Smooth muscle cell (in vitro differentiated cells): ENCODE measurements at regions not wholly inside any gene's neighbourhood (a gene's known extent, or its start where the extent isn't known, plus 50 kb on each side); places are given as distances from the start of the nearest gene placed in this dataset.

Experiments used
- DNase-seq: peaks from one replicate; lab custom pipeline; 2025; ENCODE audit not compliant: unreplicated experiment; lab: John Stamatoyannopoulos, UW
- H2AFZ ChIP-seq: fragments of 200-600 bp; sonication (generic); 2 replicates; pipeline ENCODE4 v1.6.0; 2016; ENCODE audit warnings: antibody characterized with exemption, low read depth, mild to moderate bottlenecking
- H3F3A ChIP-seq: fragments of 200-600 bp; sonication (generic); 2 replicates; pipeline ENCODE4 v1.6.0; 2017; ENCODE audit warnings: antibody characterized with exemption, low read depth
- H3K27ac ChIP-seq: fragments of 200-600 bp; sonication (generic); 2 replicates; pipeline ENCODE4 v1.5.1; 2016; ENCODE audit warnings: low read depth, mild to moderate bottlenecking
- H3K27me3 ChIP-seq: fragments of 200-600 bp; sonication (generic); 2 replicates; pipeline ENCODE4 v1.6.1; 2016; ENCODE audit warnings: low read depth, mild to moderate bottlenecking
- H3K36me3 ChIP-seq: fragments of 200-600 bp; sonication (generic); 2 replicates; pipeline ENCODE4 v1.5.1; 2016; ENCODE audit warnings: low read depth
- H3K4me1 ChIP-seq: fragments of 200-600 bp; sonication (generic); 2 replicates; pipeline ENCODE4 v1.5.1; 2016; ENCODE audit warnings: low read depth
- H3K4me2 ChIP-seq: fragments of 200-600 bp; sonication (generic); 2 replicates; pipeline ENCODE4 v1.6.0; 2016; ENCODE audit warnings: mild to moderate bottlenecking
- H3K4me3 ChIP-seq: fragments of 200-600 bp; sonication (generic); 2 replicates; pipeline ENCODE4 v1.5.1; 2016; ENCODE audit warnings: mild to moderate bottlenecking
- H3K79me2 ChIP-seq: fragments of 200-600 bp; sonication (generic); 2 replicates; pipeline ENCODE4 v1.6.0; 2016; ENCODE audit warnings: low read depth, mild to moderate bottlenecking
- H3K9ac ChIP-seq: fragments of 200-600 bp; sonication (generic); 2 replicates; pipeline ENCODE4 v1.6.0; 2016; ENCODE audit warnings: low read depth
- H3K9me3 ChIP-seq: fragments of 200-600 bp; sonication (generic); replicated peaks from 2 replicates; pipeline ENCODE4 v1.5.1; 2016; ENCODE audit warnings: low read depth
- H4K20me1 ChIP-seq: fragments of 200-600 bp; sonication (generic); 2 replicates; pipeline ENCODE4 v1.6.0; 2016; ENCODE audit warnings: low read depth
- WGBS: methylation state at CpG from one replicate; pipeline ENCODE4 v1.1.7; 2016; ENCODE audit warnings: low lambda C conversion rate; 5-methylcytosine and 5-hydroxymethylcytosine counted together
- TF ChIP-seq, protein P1 (sequence below): fragments of 200-600 bp; sonication (generic); IDR thresholded peaks from 2 replicates; pipeline ENCODE4 v1.5.1; 2017; ENCODE audit warnings: borderline replicate concordance, mild to moderate bottlenecking, antibody characterized with exemption; ENCODE audit not compliant: insufficient read depth, poor library complexity, severe bottlenecking

DNA sequence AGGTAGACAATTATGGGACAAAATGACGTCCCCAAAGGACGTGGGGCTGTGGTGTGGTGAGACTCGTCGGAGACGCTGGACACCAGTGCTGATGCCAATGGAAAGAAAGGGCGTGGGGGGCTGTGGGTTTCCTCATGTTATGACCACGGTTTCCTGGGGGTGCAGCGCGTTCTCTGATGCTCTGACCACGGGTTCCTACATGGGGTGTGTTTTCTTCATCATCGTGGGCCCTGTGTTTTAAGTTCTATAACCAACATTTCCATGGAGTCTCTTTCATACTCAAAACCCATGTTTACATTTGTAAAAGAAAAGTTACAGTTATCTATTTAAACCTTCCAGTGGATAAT is 141.6 kb downstream of the RTP5 start:
- no peak overlapping the region for H3K27ac ChIP-seq
- no peaks in the 10 kb centered on the region for H4K20me1 ChIP-seq
- TF ChIP-seq, protein P1, sequence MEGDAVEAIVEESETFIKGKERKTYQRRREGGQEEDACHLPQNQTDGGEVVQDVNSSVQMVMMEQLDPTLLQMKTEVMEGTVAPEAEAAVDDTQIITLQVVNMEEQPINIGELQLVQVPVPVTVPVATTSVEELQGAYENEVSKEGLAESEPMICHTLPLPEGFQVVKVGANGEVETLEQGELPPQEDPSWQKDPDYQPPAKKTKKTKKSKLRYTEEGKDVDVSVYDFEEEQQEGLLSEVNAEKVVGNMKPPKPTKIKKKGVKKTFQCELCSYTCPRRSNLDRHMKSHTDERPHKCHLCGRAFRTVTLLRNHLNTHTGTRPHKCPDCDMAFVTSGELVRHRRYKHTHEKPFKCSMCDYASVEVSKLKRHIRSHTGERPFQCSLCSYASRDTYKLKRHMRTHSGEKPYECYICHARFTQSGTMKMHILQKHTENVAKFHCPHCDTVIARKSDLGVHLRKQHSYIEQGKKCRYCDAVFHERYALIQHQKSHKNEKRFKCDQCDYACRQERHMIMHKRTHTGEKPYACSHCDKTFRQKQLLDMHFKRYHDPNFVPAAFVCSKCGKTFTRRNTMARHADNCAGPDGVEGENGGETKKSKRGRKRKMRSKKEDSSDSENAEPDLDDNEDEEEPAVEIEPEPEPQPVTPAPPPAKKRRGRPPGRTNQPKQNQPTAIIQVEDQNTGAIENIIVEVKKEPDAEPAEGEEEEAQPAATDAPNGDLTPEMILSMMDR, result no peak
- H3K9ac ChIP-seq, result no peak overlapping the region
- no peaks in the 10 kb centered on the region for H3K4me1 ChIP-seq
- H2AFZ ChIP-seq, result no peak overlapping the region
- H3K4me3 ChIP-seq, result no peak overlapping the region
- H3K27me3 ChIP-seq, result no peaks in the 10 kb centered on the region
- no peak for DNase-seq
- H3K79me2 ChIP-seq, result no peaks in the 10 kb centered on the region
- H3K9me3 ChIP-seq, result no peaks in the 10 kb centered on the region
- H3F3A ChIP-seq, result no peaks in the 10 kb centered on the region
- no peak overlapping the region for H3K4me2 ChIP-seq
- no peaks in the 10 kb centered on the region for H3K36me3 ChIP-seq
- WGBS, result 90% methylated on average over 11 of the region's 11 CpGs

DNA sequence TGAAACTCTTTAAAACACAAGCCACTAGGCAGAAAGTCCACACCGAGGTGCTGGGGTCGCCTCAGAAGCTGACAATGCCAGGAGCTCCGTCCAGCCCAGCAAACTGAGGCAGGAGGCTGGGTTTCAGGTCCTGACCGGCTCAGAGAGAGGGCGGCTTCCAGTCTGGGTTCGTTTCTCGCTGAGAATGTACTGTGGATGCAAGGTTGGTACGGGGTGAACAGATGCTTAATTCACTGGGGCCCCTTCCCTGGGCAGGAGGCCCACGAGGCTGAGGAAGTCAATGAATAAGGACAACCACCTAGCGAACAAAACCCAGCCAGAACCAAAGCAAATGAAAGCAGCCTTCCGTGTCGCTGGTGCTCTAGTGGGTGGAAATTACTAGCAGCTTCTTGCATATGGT is 142.0 kb downstream of the RTP5 start:
- H3K4me1 ChIP-seq, result no peaks in the 10 kb centered on the region
- H3K36me3 ChIP-seq, result no peaks in the 10 kb centered on the region
- no peak for DNase-seq
- H3K27me3 ChIP-seq, result no peaks in the 10 kb centered on the region
- H3K9me3 ChIP-seq, result no peaks in the 10 kb centered on the region
- 89% methylated on average over 12 of the region's 12 CpGs for WGBS
- H3K27ac ChIP-seq, result no peak overlapping the region
- H4K20me1 ChIP-seq, result no peaks in the 10 kb centered on the region
- TF ChIP-seq, protein P1, result no peak
- H3K4me3 ChIP-seq, result no peak overlapping the region
- H2AFZ ChIP-seq, result no peak overlapping the region
- H3K79me2 ChIP-seq, result no peaks in the 10 kb centered on the region
- H3K9ac ChIP-seq, result no peak overlapping the region
- H3F3A ChIP-seq, result no peaks in the 10 kb centered on the region
- H3K4me2 ChIP-seq, result no peak overlapping the region

DNA sequence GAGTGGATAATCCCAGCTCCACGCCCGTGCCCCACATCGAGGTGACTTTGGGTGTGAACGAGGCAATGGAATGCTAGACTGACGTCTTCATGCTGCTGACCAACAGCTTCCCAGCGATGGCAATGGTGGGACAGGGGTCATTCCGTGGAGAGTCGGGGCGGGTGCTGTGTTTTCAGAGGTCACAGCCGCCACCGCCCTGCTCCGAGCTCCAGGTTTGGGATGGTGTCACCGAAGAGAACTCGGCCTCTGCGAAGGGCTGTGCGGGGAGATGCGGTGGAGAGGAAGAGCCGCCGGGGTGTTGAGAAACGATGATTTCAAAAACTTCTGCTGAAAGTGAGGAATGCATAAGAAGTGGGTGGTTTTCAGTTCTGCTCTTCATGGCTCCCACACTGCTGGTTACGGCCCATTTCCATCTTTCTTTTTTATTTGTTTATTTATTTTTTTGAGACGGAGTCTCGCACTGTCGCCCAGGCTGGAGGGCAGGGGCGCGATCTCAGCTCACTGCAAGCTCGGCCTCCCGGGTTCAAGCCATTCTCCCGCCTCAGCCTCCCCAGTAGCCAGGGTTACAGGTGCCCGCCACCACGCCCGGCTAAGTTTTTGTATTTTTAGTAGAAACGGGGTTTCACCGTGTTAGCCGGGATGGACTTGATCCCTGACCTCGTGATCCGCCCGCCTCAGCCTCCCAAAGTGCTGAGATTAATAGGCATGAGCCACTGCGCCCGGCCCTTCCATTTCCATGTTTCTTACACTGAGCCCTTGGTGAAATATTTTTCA is 142.6 kb downstream of the RTP5 start:
- no peak overlapping the region for H2AFZ ChIP-seq
- H4K20me1 ChIP-seq, result no peaks in the 10 kb centered on the region
- H3K36me3 ChIP-seq, result no peaks in the 10 kb centered on the region
- H3K9ac ChIP-seq, result no peak overlapping the region
- H3K79me2 ChIP-seq, result no peaks in the 10 kb centered on the region
- no peaks in the 10 kb centered on the region for H3K4me1 ChIP-seq
- no peak overlapping the region for H3K4me3 ChIP-seq
- no peaks in the 10 kb centered on the region for H3K27me3 ChIP-seq
- DNase-seq, result no peak
- no peaks in the 10 kb centered on the region for H3K9me3 ChIP-seq
- no peaks in the 10 kb centered on the region for H3F3A ChIP-seq
- H3K27ac ChIP-seq, result no peak overlapping the region
- TF ChIP-seq, protein P1, result no peak
- no peak overlapping the region for H3K4me2 ChIP-seq
- 94% methylated on average over 40 of the region's 40 CpGs for WGBS
